ENCODE measurements at regions not wholly inside any gene's neighbourhood (a gene's known extent, or its start where the extent isn't known, plus 50 kb on each side); places are given as distances from the start of the nearest gene placed in this dataset.

GRCh38 chr6:147077251-147077650 lies 127.0 kb upstream of the STXBP5 start:
- TF ChIP-seq CTCF (IDR thresholded peaks at IDR 0.05; ENCODE audit: low read depth, low read length) (no peak), POLR2A (IDR thresholded peaks at IDR 0.05; ENCODE audit: extremely low read depth, insufficient read length) (no peak)
